ENCODE measurements at regions not wholly inside any gene's neighbourhood (a gene's known extent, or its start where the extent isn't known, plus 50 kb on each side); places are given as distances from the start of the nearest gene placed in this dataset.
"Not testable (repeated sequence)": the region's sequence is repeated elsewhere in the genome, so short reads cannot be mapped to it uniquely, and the experiment has no call there.

GRCh38 chr10:2782950-2783349 lies 284.4 kb upstream of the PFKP start:
- Histone ChIP-seq H3K4me3 (ENCODE audit: low read depth, low read length) (no peak overlapping the region), H3K27me3 (replicated peaks) (no peaks in the 10 kb centered on the region), H3K36me3 (replicated peaks) (no peaks in the 10 kb centered on the region), H3K27ac (no peak overlapping the region)
- in situ Hi-C loops (cut with HindIII; ENCODE audit: low pct_ligation_motif_present, low sequenced_read_pairs): no loop called here
- DNase-seq: no peak
- TF ChIP-seq, protein P1, sequence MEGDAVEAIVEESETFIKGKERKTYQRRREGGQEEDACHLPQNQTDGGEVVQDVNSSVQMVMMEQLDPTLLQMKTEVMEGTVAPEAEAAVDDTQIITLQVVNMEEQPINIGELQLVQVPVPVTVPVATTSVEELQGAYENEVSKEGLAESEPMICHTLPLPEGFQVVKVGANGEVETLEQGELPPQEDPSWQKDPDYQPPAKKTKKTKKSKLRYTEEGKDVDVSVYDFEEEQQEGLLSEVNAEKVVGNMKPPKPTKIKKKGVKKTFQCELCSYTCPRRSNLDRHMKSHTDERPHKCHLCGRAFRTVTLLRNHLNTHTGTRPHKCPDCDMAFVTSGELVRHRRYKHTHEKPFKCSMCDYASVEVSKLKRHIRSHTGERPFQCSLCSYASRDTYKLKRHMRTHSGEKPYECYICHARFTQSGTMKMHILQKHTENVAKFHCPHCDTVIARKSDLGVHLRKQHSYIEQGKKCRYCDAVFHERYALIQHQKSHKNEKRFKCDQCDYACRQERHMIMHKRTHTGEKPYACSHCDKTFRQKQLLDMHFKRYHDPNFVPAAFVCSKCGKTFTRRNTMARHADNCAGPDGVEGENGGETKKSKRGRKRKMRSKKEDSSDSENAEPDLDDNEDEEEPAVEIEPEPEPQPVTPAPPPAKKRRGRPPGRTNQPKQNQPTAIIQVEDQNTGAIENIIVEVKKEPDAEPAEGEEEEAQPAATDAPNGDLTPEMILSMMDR (IDR thresholded peaks at IDR 0.05; ENCODE audit: low read depth, low read length, missing control alignments): no peak

DNA sequence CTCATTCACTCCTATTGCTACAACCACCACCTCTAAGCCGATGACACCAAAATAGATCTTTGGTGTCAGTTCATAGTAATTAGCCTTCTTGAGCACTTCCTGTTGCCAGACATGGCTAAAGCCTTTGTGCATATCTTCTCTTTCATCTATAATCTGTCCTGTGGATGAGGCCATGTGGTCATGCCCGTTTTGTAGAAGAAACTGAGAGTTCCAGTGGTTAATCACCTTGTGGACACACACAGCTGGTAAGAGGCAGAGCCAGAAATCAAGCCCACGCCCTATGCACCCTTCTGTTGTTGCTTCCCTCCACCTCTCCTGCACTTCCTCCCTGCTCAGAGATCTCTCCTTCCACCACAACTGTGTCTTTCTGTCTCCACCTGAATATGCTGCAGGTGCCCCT lies 285.1 kb upstream of the PFKP start:
- DNase-seq: no peak
- TF ChIP-seq, protein P1 (IDR thresholded peaks at IDR 0.05; ENCODE audit: low read depth, low read length, missing control alignments): no peak
- Histone ChIP-seq H3K27ac (no peak overlapping the region), H3K27me3 (replicated peaks) (no peaks in the 10 kb centered on the region), H3K4me3 (ENCODE audit: low read depth, low read length) (no peak overlapping the region), H3K36me3 (replicated peaks) (no peaks in the 10 kb centered on the region)
- in situ Hi-C loops (cut with HindIII; ENCODE audit: low pct_ligation_motif_present, low sequenced_read_pairs): no loop called here

DNA sequence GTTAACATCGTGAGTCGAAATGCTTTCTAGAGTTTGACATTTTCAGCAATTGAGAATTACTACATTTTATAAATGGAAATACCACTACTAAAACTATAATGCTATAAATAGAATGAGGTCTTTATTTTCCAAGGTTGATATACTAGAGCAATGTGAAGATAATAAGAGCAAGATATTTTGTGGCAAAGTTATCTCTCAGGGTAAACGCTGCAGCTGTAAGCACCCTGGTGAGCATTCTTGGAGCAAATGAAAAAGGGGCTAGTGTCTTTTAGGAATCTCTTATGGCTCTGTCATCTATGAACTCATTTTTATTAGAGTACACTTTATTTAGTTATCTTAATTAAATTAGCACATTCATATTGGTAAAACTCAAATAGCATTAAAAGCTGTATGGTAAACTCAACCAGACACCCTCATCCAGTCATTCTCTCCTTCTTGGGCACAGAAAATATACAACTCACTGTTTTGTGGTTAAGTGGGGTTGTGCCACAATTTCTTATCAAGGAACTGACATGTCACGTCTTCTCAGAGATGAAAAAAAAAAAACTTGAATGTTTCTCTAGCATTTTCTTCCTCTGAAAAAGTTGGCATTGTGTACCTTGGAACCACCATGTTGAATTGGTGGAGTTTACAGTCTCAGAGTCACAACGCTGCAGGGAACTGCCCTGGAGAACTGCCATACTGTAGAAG lies 289.5 kb upstream of the PFKP start:
- in situ Hi-C loops (cut with HindIII; ENCODE audit: low pct_ligation_motif_present, low sequenced_read_pairs): no loop called here
- no peak overlapping the region for H3K27ac ChIP-seq
- no peak for DNase-seq
- TF ChIP-seq, protein P1 (IDR thresholded peaks at IDR 0.05; ENCODE audit: low read depth, low read length, missing control alignments): no peak
- H3K4me3 ChIP-seq (ENCODE audit: low read depth, low read length): no peak overlapping the region
- no peaks in the 10 kb centered on the region for H3K27me3 ChIP-seq (replicated peaks)
- no peaks in the 10 kb centered on the region for H3K36me3 ChIP-seq (replicated peaks)

- no peak overlapping the region for H3K4me3 ChIP-seq (ENCODE audit: low read depth, low read length)
- in situ Hi-C loops (cut with HindIII; ENCODE audit: low pct_ligation_motif_present, low sequenced_read_pairs): no loop called here
- TF ChIP-seq, protein P1 (IDR thresholded peaks at IDR 0.05; ENCODE audit: low read depth, low read length, missing control alignments): no peak
These were observed 294.3 kb upstream of the PFKP start for GRCh38 chr10:2772816-2773631.

GRCh38 chr10:2772135-2772534 lies 295.2 kb upstream of the PFKP start:
- Histone ChIP-seq H3K27me3 (replicated peaks) (no peaks in the 10 kb centered on the region), H3K4me3 (ENCODE audit: low read depth, low read length) (no peak overlapping the region), H3K27ac (no peak overlapping the region), H3K36me3 (replicated peaks) (no peaks in the 10 kb centered on the region)
- in situ Hi-C loops (cut with HindIII; ENCODE audit: low pct_ligation_motif_present, low sequenced_read_pairs): no loop called here
- TF ChIP-seq, protein P1 (IDR thresholded peaks at IDR 0.05; ENCODE audit: low read depth, low read length, missing control alignments): no peak
- DNase-seq: no peak

More at GRCh38 chr10:2772816-2773631, 294.3 kb upstream of the PFKP start:
- Histone ChIP-seq H3K36me3 (replicated peaks) (no peaks in the 10 kb centered on the region), H3K27ac (no peak overlapping the region), H3K27me3 (replicated peaks) (no peaks in the 10 kb centered on the region)
- DNase-seq: no peak

- H3K36me3 ChIP-seq (replicated peaks); H3K27ac ChIP-seq: not testable (repeated sequence)
These were observed 300.1 kb upstream of the PFKP start for GRCh38 chr10:2767293-2767692.

More at GRCh38 chr10:2767293-2767692, 300.1 kb upstream of the PFKP start:
- H3K4me3 ChIP-seq (ENCODE audit: low read depth, low read length); in situ Hi-C loops (cut with HindIII; ENCODE audit: low pct_ligation_motif_present, low sequenced_read_pairs); H3K27me3 ChIP-seq (replicated peaks); DNase-seq: not testable (repeated sequence)

All from brain microvascular endothelial cell (primary cell).